DOHH2 (cell line): ENCODE measurements at regions not wholly inside any gene's neighbourhood (a gene's known extent, or its start where the extent isn't known, plus 50 kb on each side); places are given as distances from the start of the nearest gene placed in this dataset.

Experiments
- H3F3A ChIP-seq: fragments of 200-600 bp; sonication (generic), shearing (Covaris generic); 2 replicates; pipeline ENCODE4 v1.6.0; 2016; ENCODE audit warnings: antibody characterized with exemption, mild to moderate bottlenecking; ENCODE audit not compliant: control insufficient read depth, insufficient read depth
- H3K27ac ChIP-seq: fragments of 200-600 bp; sonication (generic); 2 replicates; pipeline ENCODE4 v1.5.1; 2014; ENCODE audit warnings: low read depth, mild to moderate bottlenecking, low read length, moderate library complexity
- H3K27me3 ChIP-seq: fragments of 200-600 bp; sonication (generic); 2 replicates; pipeline ENCODE4 v1.6.1; 2014; ENCODE audit warnings: mild to moderate bottlenecking, low read length, mixed read lengths; ENCODE audit not compliant: control insufficient read depth
- H3K36me3 ChIP-seq: fragments of 200-600 bp; sonication (generic); 2 replicates; pipeline ENCODE4 v1.6.1; 2014; ENCODE audit warnings: mild to moderate bottlenecking, low read length, moderate library complexity, mixed read lengths; ENCODE audit not compliant: control insufficient read depth
- H3K4me1 ChIP-seq: fragments of 200-600 bp; sonication (generic); 2 replicates; pipeline ENCODE4 v1.6.1; 2014; ENCODE audit warnings: mild to moderate bottlenecking, low read length, mixed read lengths; ENCODE audit not compliant: control insufficient read depth
- H3K4me2 ChIP-seq: fragments of 200-600 bp; sonication (generic); 2 replicates; pipeline ENCODE4 v1.6.0; 2014; ENCODE audit warnings: mild to moderate bottlenecking, low read length, moderate library complexity
- H3K4me3 ChIP-seq: fragments of 200-600 bp; sonication (generic); 2 replicates; pipeline ENCODE4 v1.5.1; 2014; ENCODE audit warnings: mild to moderate bottlenecking, low read length, mixed read lengths
- H3K79me2 ChIP-seq: fragments of 200-600 bp; sonication (generic); 2 replicates; pipeline ENCODE4 v1.6.1; 2014; ENCODE audit warnings: mild to moderate bottlenecking, low read length, mixed read lengths; ENCODE audit not compliant: control insufficient read depth
- H3K9me2 ChIP-seq: fragments of 200-600 bp; sonication (generic); replicated peaks from 2 replicates; pipeline ENCODE4 v1.6.1; 2014; ENCODE audit warnings: mild to moderate bottlenecking, low read length, mixed read lengths; ENCODE audit not compliant: control insufficient read depth
- H3K9me3 ChIP-seq: fragments of 200-600 bp; sonication (generic); 2 replicates; pipeline ENCODE4 v1.6.1; 2014; ENCODE audit warnings: antibody characterized with exemption, low read length, mixed read lengths; ENCODE audit not compliant: control insufficient read depth, insufficient read depth
- H4K20me1 ChIP-seq: fragments of 200-600 bp; sonication (generic); 2 replicates; pipeline ENCODE4 v1.6.0; 2014; ENCODE audit warnings: low read depth, mild to moderate bottlenecking, antibody characterized with exemption, low read length, moderate library complexity; ENCODE audit not compliant: control insufficient read depth, insufficient read depth
- EZH2phosphoT487 ChIP-seq: fragments of 200-600 bp; sonication (generic); IDR thresholded peaks from 2 replicates; pipeline ENCODE4 v1.6.1; 2017; ENCODE audit warnings: borderline replicate concordance, mild to moderate bottlenecking, antibody characterized with exemption, low read length, moderate library complexity, mixed read lengths
- TF ChIP-seq, protein P1 (sequence below): fragments of 200-600 bp; sonication (generic); IDR thresholded peaks from one replicate; pipeline ENCODE4 v1.5.1; 2014; ENCODE audit warnings: antibody characterized with exemption, mild to moderate bottlenecking, low read depth, low read length; ENCODE audit not compliant: poor library complexity, severe bottlenecking

DNA sequence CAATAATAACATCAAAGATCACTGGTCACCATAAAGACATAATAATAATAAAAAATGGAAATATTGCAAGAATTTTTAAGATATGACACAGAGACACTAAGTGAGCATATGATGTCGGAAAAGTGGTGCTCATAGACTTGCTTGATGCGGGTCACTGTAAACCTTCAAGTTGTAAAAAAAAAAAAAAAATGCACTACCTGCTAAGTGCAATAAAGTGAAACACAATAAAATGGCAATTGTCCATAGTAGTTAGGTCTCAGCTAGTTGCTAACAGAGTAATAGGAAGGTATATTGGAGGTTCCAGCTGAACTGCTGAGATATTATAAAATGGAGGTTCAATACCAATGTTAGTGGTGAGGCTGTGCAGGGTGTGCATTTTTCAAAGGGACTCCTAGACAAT is 146.6 kb upstream of the MRPS22 start:
- H3K9me2 ChIP-seq: no peaks in the 10 kb centered on the region
- H3F3A ChIP-seq: no peaks in the 10 kb centered on the region
- H3K27me3 ChIP-seq: no peaks in the 10 kb centered on the region
- no peak overlapping the region for H3K4me2 ChIP-seq
- H3K9me3 ChIP-seq: no peaks in the 10 kb centered on the region
- no peak overlapping the region for H3K4me3 ChIP-seq
- no peaks in the 10 kb centered on the region for H4K20me1 ChIP-seq
- H3K4me1 ChIP-seq: no peaks in the 10 kb centered on the region
- no peak for TF ChIP-seq EZH2phosphoT487
- TF ChIP-seq, protein P1, sequence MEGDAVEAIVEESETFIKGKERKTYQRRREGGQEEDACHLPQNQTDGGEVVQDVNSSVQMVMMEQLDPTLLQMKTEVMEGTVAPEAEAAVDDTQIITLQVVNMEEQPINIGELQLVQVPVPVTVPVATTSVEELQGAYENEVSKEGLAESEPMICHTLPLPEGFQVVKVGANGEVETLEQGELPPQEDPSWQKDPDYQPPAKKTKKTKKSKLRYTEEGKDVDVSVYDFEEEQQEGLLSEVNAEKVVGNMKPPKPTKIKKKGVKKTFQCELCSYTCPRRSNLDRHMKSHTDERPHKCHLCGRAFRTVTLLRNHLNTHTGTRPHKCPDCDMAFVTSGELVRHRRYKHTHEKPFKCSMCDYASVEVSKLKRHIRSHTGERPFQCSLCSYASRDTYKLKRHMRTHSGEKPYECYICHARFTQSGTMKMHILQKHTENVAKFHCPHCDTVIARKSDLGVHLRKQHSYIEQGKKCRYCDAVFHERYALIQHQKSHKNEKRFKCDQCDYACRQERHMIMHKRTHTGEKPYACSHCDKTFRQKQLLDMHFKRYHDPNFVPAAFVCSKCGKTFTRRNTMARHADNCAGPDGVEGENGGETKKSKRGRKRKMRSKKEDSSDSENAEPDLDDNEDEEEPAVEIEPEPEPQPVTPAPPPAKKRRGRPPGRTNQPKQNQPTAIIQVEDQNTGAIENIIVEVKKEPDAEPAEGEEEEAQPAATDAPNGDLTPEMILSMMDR: no peak
- no peaks in the 10 kb centered on the region for H3K36me3 ChIP-seq
- no peaks in the 10 kb centered on the region for H3K79me2 ChIP-seq
- H3K27ac ChIP-seq: no peak overlapping the region

DNA sequence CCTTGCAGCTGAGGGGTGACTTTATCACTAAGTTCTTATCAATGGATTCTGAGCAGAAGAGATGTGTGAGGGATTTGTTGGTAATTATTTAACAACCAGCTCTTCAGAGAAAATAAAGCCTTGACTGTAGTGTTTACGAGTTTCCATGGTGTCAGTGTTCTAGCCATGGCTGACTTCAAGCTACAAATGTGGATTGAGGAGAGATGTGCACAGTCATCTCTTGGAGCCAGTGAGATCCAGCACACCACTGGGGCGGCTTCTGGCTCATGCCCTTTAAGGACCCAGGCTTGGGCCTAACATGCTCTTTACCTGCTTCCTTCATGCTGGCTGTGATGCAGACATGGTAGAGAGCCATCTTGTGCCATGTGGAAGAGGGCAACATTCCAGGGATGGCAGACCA is 145.6 kb upstream of the MRPS22 start:
- H4K20me1 ChIP-seq: no peaks in the 10 kb centered on the region
- H3F3A ChIP-seq: no peaks in the 10 kb centered on the region
- no peak overlapping the region for H3K4me2 ChIP-seq
- H3K27ac ChIP-seq: no peak overlapping the region
- no peak overlapping the region for H3K4me3 ChIP-seq
- no peaks in the 10 kb centered on the region for H3K27me3 ChIP-seq
- H3K4me1 ChIP-seq: no peaks in the 10 kb centered on the region
- no peaks in the 10 kb centered on the region for H3K36me3 ChIP-seq
- H3K9me2 ChIP-seq: no peaks in the 10 kb centered on the region
- no peaks in the 10 kb centered on the region for H3K9me3 ChIP-seq
- no peaks in the 10 kb centered on the region for H3K79me2 ChIP-seq
- TF ChIP-seq, protein P1: no peak
- TF ChIP-seq EZH2phosphoT487: no peak

DNA sequence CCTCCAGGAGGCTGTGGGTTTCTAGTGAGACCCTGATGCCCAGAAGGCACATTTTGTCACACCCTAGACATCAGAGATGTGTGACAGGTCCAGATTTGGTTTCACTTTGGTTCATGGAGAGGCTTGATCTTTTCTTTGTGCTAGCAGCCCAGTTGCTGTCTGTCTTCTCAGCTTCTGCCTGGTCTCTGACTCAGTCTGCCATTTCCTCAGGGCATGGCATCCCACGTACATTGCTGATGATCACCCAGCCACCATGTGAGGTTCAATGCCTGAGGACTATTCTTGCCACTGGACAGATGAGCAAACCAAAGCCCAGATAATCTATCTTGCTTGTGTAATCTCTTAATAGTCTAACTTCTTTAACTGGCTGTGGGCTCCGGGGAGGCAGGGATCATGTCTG is 144.9 kb upstream of the MRPS22 start:
- no peak overlapping the region for H3K4me3 ChIP-seq
- no peak overlapping the region for H3K27ac ChIP-seq

More for the DNA sequence above, 144.9 kb upstream of the MRPS22 start:
- no peaks in the 10 kb centered on the region for H4K20me1 ChIP-seq
- no peak for TF ChIP-seq EZH2phosphoT487
- TF ChIP-seq, protein P1: no peak
- H3K27me3 ChIP-seq: no peaks in the 10 kb centered on the region
- H3K79me2 ChIP-seq: no peaks in the 10 kb centered on the region
- no peaks in the 10 kb centered on the region for H3K9me3 ChIP-seq
- no peaks in the 10 kb centered on the region for H3F3A ChIP-seq
- H3K9me2 ChIP-seq: no peaks in the 10 kb centered on the region
- no peaks in the 10 kb centered on the region for H3K4me1 ChIP-seq
- H3K36me3 ChIP-seq: no peaks in the 10 kb centered on the region
- H3K4me2 ChIP-seq: no peak overlapping the region
